Gastroesophageal sphincter (tissue), 4 donors: ENCODE measurements at regions not wholly inside any gene's neighbourhood (a gene's known extent, or its start where the extent isn't known, plus 50 kb on each side); places are given as distances from the start of the nearest gene placed in this dataset.

Experiments
- ATAC-seq: fragments of 150-250 bp; one replicate; pipeline ENCODE4 v1.9.1; 2016; ENCODE audit warnings: mild to moderate bottlenecking, moderate library complexity
- H3K27ac ChIP-seq, 4 donors: fragments of 200-600 bp; sonication (generic) in 3 of 4; 1 replicate in 3 of 4; 2 replicates in 1 of 4; pipeline ENCODE4 v1.5.1; 2016 to 2019
- H3K27me3 ChIP-seq: fragments of 200-600 bp; sonication (generic); one replicate; pipeline ENCODE4 v1.5.1; 2019
- H3K36me3 ChIP-seq, 2 donors: fragments of 200-600 bp; sonication (generic); one replicate each; pipeline ENCODE4 v1.5.1; 2019; ENCODE audit warnings: control low read depth in 1 of 2
- H3K4me1 ChIP-seq, 3 donors: fragments of 200-600 bp; sonication (generic); 1 replicate in 2 of 3; 2 replicates in 1 of 3; pipeline ENCODE4 v1.5.1; 2016 to 2019; ENCODE audit warnings: control low read depth in 2 of 3
- H3K4me3 ChIP-seq, 2 donors: fragments of 200-600 bp; sonication (generic); one replicate each; pipeline ENCODE4 v1.5.1; 2019; ENCODE audit warnings: mild to moderate bottlenecking in 1 of 2, moderate library complexity in 1 of 2
- H3K9me3 ChIP-seq, 3 donors: fragments of 200-600 bp; sonication (generic); one replicate each; pipeline ENCODE4 v1.5.1; 2017 to 2019; ENCODE audit warnings: control low read depth in 2 of 3
- EP300 ChIP-seq: sonication (generic); formaldehyde crosslinking; IDR thresholded peaks from one replicate; pipeline ENCODE4 v1.6.1; 2017; ENCODE audit warnings: antibody characterized with exemption, mild to moderate bottlenecking
- POLR2A ChIP-seq, 2 donors: fragments of 450-650 bp; IDR thresholded peaks; one replicate each; pipeline ENCODE4 v1.6.1; 2017; ENCODE audit warnings: antibody characterized with exemption in 2 of 2, mild to moderate bottlenecking in 2 of 2, moderate library complexity in 1 of 2
- POLR2AphosphoS5 ChIP-seq: sonication (generic); formaldehyde crosslinking; IDR thresholded peaks from one replicate; pipeline ENCODE4 v1.6.1; 2017; ENCODE audit warnings: antibody characterized with exemption
- WGBS, 2 donors: methylation state at CpG; one replicate each; pipeline ENCODE4 v1.1.5; 2018; ENCODE audit warnings: low coverage in 1 of 2; 5-methylcytosine and 5-hydroxymethylcytosine counted together
- TF ChIP-seq, protein P1 (sequence below), 4 experiments: fragments of 200-600 bp in 2 of 4; fragments of 450-650 bp in 2 of 4; sonication (generic) in 1 of 4; IDR thresholded peaks; one replicate each; pipeline ENCODE4 v1.5.1; 2017 to 2019; ENCODE audit warnings: antibody characterized with exemption in 4 of 4, mild to moderate bottlenecking in 2 of 4, moderate library complexity in 2 of 4

DNA sequence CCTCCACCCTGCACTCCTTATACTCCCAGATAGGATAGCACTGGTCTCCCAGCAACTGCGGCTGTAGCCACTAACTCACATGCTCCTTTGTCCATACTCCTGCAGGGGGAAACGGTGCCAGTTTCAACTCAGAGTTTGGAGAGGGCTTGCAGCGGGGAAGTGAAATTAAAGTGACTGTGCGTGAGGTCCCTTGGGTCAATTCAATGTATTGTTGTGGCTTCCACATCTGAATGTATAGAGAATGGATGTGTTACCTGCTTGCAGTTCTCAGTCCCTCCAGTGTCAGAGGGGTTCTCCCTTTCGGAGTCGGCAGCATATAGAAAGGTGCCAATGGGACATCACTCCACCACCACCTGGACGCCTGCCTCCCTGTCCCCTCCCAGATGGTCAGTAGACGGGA lies 93.6 kb upstream of the CNKSR3 start:
- no peaks in the 10 kb centered on the region for H3K9me3 ChIP-seq
- H3K4me1 ChIP-seq: no peaks in the 10 kb centered on the region
- no peak overlapping the region for H3K27ac ChIP-seq
- WGBS, 2 donors: 82% methylated on average over 2 of the region's 8 CpGs; no CpG with 5 or more reads in 1 of the 2 donors
- ATAC-seq: no peak
- H3K27me3 ChIP-seq: no peaks in the 10 kb centered on the region
- no peaks in the 10 kb centered on the region for H3K36me3 ChIP-seq
- no peak overlapping the region for H3K4me3 ChIP-seq
- no peak for TF ChIP-seq POLR2AphosphoS5
- TF ChIP-seq POLR2A (IDR thresholded peaks at IDR 0.05): no peak
- TF ChIP-seq EP300: no peak
- TF ChIP-seq, protein P1, sequence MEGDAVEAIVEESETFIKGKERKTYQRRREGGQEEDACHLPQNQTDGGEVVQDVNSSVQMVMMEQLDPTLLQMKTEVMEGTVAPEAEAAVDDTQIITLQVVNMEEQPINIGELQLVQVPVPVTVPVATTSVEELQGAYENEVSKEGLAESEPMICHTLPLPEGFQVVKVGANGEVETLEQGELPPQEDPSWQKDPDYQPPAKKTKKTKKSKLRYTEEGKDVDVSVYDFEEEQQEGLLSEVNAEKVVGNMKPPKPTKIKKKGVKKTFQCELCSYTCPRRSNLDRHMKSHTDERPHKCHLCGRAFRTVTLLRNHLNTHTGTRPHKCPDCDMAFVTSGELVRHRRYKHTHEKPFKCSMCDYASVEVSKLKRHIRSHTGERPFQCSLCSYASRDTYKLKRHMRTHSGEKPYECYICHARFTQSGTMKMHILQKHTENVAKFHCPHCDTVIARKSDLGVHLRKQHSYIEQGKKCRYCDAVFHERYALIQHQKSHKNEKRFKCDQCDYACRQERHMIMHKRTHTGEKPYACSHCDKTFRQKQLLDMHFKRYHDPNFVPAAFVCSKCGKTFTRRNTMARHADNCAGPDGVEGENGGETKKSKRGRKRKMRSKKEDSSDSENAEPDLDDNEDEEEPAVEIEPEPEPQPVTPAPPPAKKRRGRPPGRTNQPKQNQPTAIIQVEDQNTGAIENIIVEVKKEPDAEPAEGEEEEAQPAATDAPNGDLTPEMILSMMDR (IDR thresholded peaks at IDR 0.05): no peak

DNA sequence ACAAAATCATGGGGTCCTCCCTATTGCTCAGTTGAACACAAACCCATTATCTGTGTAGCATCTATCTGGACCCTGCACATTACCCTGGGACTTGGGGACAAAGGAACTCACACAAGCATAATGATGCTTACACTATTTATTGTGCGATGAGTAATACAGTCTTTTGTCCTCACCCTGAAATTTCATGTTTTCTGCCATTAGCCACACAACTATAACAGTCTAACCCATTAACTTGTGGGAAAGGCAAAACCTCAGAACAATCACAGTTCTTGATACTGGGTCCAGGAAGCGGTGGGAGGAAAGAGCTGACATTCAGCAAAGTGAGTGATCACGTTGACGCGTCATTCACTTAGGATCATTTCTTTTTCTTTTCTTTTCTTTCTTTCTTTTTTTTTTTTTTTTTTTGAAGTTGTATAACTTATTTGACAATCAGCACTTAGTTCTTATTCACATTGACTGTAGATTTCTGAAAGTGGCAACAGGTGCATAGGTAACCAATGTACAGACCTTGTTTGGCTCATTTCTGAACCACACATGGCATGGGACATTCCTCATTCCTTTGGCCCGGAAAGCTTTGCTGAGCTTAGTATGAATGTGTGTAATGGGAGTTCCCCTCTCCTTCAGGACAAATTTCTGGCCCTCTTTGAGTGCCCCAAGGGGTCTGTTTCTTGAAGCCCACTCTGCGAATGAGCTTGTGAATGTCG lies 94.8 kb upstream of the CNKSR3 start:
- ATAC-seq: no peak
- TF ChIP-seq, protein P1 (IDR thresholded peaks at IDR 0.05): no peak
- TF ChIP-seq POLR2A (IDR thresholded peaks at IDR 0.05) (no peak), EP300 (no peak), POLR2AphosphoS5 (no peak)
- 40 to 73% methylated on average over 1 to 7 of the region's 8 CpGs for WGBS, 2 donors
- Histone ChIP-seq H3K4me1 (no peaks in the 10 kb centered on the region), H3K27me3 (no peaks in the 10 kb centered on the region), H3K4me3 (no peak overlapping the region), H3K9me3 (no peaks in the 10 kb centered on the region), H3K27ac (no peak overlapping the region), H3K36me3 (no peaks in the 10 kb centered on the region)

DNA sequence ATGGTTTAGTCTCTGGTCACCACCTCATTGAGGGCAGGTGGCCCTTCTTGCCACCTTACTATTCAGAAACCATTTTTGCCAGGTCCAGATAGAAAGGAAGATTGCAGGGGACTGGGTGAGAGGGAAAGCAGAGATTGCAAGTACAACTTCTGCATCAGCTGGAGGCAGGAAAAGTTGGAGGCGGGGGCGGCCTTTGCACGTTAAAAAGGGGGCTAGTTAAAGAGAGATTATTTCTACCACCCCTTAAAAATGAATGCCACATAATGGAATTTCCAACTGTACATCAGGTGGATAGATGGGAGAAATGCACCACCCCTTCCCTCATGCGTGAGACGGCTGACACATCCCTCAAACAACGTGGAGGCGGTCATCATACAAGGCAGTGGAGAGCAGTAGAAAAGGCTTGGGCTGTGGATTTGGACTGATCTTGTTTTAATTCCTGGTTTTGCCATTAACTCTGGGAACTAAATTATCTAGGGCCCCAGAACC lies 95.4 kb upstream of the CNKSR3 start:
- no peaks in the 10 kb centered on the region for H3K27me3 ChIP-seq
- no peak overlapping the region for H3K27ac ChIP-seq
- no peaks in the 10 kb centered on the region for H3K4me1 ChIP-seq
- H3K9me3 ChIP-seq: no peaks in the 10 kb centered on the region
- H3K36me3 ChIP-seq: no peaks in the 10 kb centered on the region
- TF ChIP-seq, protein P1 (IDR thresholded peaks at IDR 0.05): no peak
- TF ChIP-seq POLR2A (IDR thresholded peaks at IDR 0.05): no peak
- H3K4me3 ChIP-seq: no peak overlapping the region
- no peak for ATAC-seq
- WGBS, 2 donors: 84 to 97% methylated on average over 5 to 7 of the region's 7 CpGs

DNA sequence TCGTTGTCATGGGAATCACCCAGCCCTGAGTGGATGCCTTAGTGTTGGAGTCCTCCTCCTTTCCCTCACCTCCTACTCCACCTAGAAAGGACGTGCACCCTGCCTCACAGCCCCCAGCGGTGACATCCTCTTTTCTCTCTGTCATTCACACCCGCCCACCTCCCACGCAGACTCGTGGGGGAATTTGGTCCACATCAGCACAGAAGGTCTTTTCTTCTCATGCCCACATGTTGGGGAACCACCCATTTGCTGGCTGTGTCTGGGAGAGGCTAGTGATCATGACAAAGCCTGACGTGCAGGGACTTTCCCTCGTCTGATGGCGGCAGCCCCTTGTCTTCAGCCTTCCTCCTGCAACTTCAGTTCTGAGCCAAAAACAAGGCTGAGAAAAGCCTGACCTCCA lies 96.0 kb upstream of the CNKSR3 start:
- Histone ChIP-seq H3K27me3 (no peaks in the 10 kb centered on the region), H3K36me3 (no peaks in the 10 kb centered on the region), H3K9me3 (no peaks in the 10 kb centered on the region), H3K4me1 (no peaks in the 10 kb centered on the region), H3K4me3 (no peak overlapping the region), H3K27ac (no peak overlapping the region)
- TF ChIP-seq, protein P1 (IDR thresholded peaks at IDR 0.05): no peak
- TF ChIP-seq EP300: no peak
- 72 to 75% methylated on average over 7 of the region's 9 CpGs for WGBS, 2 donors
- ATAC-seq: no peak

DNA sequence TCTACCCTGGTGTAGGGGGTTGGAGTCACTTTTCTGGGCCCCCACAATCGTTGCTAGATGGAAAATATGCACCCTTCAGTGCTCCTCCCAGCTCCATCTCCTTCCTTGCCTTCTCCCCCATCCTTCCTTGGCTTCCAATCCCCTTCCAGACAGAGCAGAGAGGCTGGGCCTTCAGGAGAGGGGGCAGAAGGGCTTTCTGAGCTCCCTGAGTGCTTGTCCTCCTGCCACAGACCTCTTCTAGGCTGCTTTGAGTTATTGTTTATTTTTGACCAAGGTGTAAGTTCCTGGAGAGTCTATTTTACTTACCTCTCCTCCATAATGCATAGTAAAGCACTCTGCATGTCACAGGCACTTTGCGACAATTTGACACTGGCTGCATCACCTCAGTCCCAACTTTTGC lies 96.4 kb upstream of the CNKSR3 start:
- ATAC-seq: no peak
- Histone ChIP-seq H3K27me3 (no peaks in the 10 kb centered on the region), H3K4me3 (no peak overlapping the region), H3K27ac (no peak overlapping the region), H3K9me3 (no peaks in the 10 kb centered on the region), H3K36me3 (no peaks in the 10 kb centered on the region), H3K4me1 (no peaks in the 10 kb centered on the region)
- TF ChIP-seq POLR2AphosphoS5 (no peak), EP300 (no peak), POLR2A (IDR thresholded peaks at IDR 0.05) (no peak)
- TF ChIP-seq, protein P1 (IDR thresholded peaks at IDR 0.05): no peak
- 33% methylated on average over 1 of the region's 2 CpGs; no CpG with 5 or more reads in 1 of the 2 donors for WGBS, 2 donors
